ENCODE measurements at regions not wholly inside any gene's neighbourhood (a gene's known extent, or its start where the extent isn't known, plus 50 kb on each side); places are given as distances from the start of the nearest gene placed in this dataset.

- intact Hi-C loops (cut with DNase I), result no loop called here
- no peaks in the 10 kb centered on the region for H3K36me3 ChIP-seq
- H3K9me3 ChIP-seq, result no peaks in the 10 kb centered on the region
- H3K27ac ChIP-seq, result no peak overlapping the region
- ATAC-seq (peak in 1 of 4 donors; percentile 37), DNase-seq (no peak)
- TF ChIP-seq CTCF (IDR thresholded peaks at IDR 0.05) (no peak), POLR2A (IDR thresholded peaks at IDR 0.05) (no peak)
- 93% methylated on average over 1 of the region's 6 CpGs for WGBS (ENCODE audit: insufficient coverage, low coverage, low lambda C conversion rate, missing lambda C conversion rate)
- no peak overlapping the region for H3K4me3 ChIP-seq
- no peaks in the 10 kb centered on the region for H3K27me3 ChIP-seq
- no peaks in the 10 kb centered on the region for H3K4me1 ChIP-seq
Measured at GRCh38 chr9:108163321-108164005, 673.9 kb upstream of the KLF4 start.

DNA sequence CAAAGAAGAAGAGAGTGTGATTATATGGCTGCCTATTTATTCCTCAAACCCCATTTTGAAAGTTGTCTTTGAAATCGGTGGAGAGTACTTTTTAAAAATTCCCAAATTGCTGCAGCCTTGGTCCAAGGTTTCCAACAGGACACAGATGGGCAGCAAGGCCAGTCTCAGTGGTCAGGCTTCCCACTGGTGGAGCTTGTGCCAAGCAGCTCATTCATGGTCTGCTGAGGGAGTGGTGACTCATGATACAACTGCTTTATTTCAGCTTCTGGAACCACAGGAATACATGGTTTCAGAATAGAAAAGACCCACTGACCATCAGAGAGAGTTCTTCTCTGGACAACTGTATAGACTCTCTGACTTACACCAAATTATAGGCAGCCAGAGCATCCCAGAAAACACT lies 673.1 kb upstream of the KLF4 start:
- ATAC-seq (no peak), DNase-seq (no peak)
- no peak overlapping the region for H3K27ac ChIP-seq
- H3K4me3 ChIP-seq, result no peak overlapping the region
- intact Hi-C loops (cut with DNase I), result no loop called here
- no peaks in the 10 kb centered on the region for H3K27me3 ChIP-seq
- no peaks in the 10 kb centered on the region for H3K9me3 ChIP-seq
- H3K36me3 ChIP-seq, result no peaks in the 10 kb centered on the region
- TF ChIP-seq POLR2A (IDR thresholded peaks at IDR 0.05) (no peak), CTCF (IDR thresholded peaks at IDR 0.05) (no peak)
- no peaks in the 10 kb centered on the region for H3K4me1 ChIP-seq
- WGBS (ENCODE audit: insufficient coverage, low coverage, low lambda C conversion rate, missing lambda C conversion rate), result 67% methylated on average over 1 of the region's 1 CpG

- TF ChIP-seq CTCF (IDR thresholded peaks at IDR 0.05), result no peak
- no peak for TF ChIP-seq POLR2A (IDR thresholded peaks at IDR 0.05)
- Histone ChIP-seq H3K36me3 (no peaks in the 10 kb centered on the region), H3K4me1 (no peaks in the 10 kb centered on the region), H3K4me3 (no peak overlapping the region), H3K27me3 (no peaks in the 10 kb centered on the region), H3K9me3 (no peaks in the 10 kb centered on the region), H3K27ac (no peak overlapping the region)
- 75% methylated on average over 1 of the region's 1 CpG for WGBS (ENCODE audit: insufficient coverage, low coverage, low lambda C conversion rate, missing lambda C conversion rate)
- ATAC-seq (peak; percentile 14 to 65 (median 58)), DNase-seq (no peak)
- intact Hi-C loops (cut with DNase I), result no loop called here
Measured at GRCh38 chr9:108161503-108161902, 671.9 kb upstream of the KLF4 start.

DNA sequence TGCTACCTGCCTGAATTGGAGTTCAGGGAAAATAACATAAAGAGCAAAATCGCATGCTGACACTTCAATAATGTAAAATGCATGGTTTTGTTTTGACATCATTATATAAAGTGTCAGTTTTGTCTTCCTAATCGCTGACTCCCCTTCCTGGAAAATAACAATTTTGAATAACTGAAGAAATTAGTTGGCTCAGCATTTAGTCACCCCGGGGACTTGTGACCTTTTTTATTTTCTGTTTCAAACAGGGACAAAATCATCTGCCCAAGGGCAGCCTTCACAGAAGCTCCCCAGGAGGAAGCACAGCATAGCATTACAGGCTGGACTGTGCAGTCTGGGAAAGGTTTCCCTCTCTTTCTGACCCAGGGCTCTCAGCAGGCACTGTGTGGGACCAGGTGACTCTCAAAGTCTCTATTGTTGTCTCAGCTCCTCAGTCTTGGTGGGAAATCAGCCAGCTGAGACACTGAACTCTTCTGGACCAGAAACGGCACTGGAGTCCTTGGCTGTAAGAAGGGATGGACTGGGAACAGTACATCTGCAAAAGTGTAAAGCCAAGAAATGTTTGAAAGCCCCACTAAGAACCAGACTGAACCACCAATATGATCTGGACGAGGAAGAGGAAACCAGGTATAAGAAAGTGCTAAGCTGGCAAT lies 671.3 kb upstream of the KLF4 start:
- WGBS (ENCODE audit: insufficient coverage, low coverage, low lambda C conversion rate, missing lambda C conversion rate), result 40% methylated on average over 5 of the region's 5 CpGs
- H3K36me3 ChIP-seq, result no peaks in the 10 kb centered on the region
- ATAC-seq (peak; percentile 42 to 78 (median 60)), DNase-seq (no peak)
- H3K4me3 ChIP-seq, result no peak overlapping the region
- H3K9me3 ChIP-seq, result no peaks in the 10 kb centered on the region
- H3K27ac ChIP-seq, result no peak overlapping the region
- TF ChIP-seq CTCF (IDR thresholded peaks at IDR 0.05) (no peak), POLR2A (IDR thresholded peaks at IDR 0.05) (no peak)
- intact Hi-C loops (cut with DNase I), result no loop called here
- no peaks in the 10 kb centered on the region for H3K27me3 ChIP-seq
- H3K4me1 ChIP-seq, result no peaks in the 10 kb centered on the region

Data from right lobe of liver (tissue), 6 donors.